Upper lobe of left lung (tissue), 4 donors: ENCODE measurements at regions not wholly inside any gene's neighbourhood (a gene's known extent, or its start where the extent isn't known, plus 50 kb on each side); places are given as distances from the start of the nearest gene placed in this dataset.

Experiments used
- EP300 ChIP-seq, 4 donors: sonication (generic); formaldehyde crosslinking; IDR thresholded peaks; one replicate each; pipeline ENCODE4 v1.5.1; 2017; ENCODE audit warnings: antibody characterized with exemption in 4 of 4, control low read depth in 2 of 4
- POLR2AphosphoS5 ChIP-seq, 2 donors: sonication (generic); formaldehyde crosslinking; IDR thresholded peaks; one replicate each; pipeline ENCODE4 v1.5.1; 2017; ENCODE audit warnings: antibody characterized with exemption in 2 of 2
- TF ChIP-seq, protein P1 (sequence below), 6 experiments: fragments of 450-650 bp in 4 of 6; fragments of 200-600 bp in 2 of 6; sonication (generic) in 2 of 6; IDR thresholded peaks; one replicate each; pipeline ENCODE4 v1.5.1; 2016 to 2019; ENCODE audit warnings: antibody characterized with exemption in 6 of 6

DNA sequence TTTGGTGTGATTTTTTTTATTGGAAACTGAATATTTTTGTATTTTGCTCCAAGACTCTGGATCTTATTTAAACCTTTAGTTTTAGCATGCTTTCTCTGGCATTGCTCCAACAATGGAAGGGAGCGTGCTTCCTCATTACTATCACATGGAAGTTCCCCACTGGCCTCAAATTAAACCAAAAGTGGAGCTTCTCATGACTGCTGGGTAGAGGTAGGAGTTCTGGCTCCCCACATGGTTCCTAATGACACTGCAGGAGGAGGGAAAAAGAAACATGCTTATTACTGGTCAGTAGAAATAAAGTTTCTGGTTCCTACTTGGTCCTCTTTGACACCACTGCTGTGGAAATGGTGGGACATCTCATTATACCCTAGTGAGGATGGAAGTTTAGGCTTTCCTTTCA is 310.5 kb downstream of the PTGER3 start:
- TF ChIP-seq, protein P1, sequence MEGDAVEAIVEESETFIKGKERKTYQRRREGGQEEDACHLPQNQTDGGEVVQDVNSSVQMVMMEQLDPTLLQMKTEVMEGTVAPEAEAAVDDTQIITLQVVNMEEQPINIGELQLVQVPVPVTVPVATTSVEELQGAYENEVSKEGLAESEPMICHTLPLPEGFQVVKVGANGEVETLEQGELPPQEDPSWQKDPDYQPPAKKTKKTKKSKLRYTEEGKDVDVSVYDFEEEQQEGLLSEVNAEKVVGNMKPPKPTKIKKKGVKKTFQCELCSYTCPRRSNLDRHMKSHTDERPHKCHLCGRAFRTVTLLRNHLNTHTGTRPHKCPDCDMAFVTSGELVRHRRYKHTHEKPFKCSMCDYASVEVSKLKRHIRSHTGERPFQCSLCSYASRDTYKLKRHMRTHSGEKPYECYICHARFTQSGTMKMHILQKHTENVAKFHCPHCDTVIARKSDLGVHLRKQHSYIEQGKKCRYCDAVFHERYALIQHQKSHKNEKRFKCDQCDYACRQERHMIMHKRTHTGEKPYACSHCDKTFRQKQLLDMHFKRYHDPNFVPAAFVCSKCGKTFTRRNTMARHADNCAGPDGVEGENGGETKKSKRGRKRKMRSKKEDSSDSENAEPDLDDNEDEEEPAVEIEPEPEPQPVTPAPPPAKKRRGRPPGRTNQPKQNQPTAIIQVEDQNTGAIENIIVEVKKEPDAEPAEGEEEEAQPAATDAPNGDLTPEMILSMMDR (IDR thresholded peaks at IDR 0.05): no peak
- no peak for TF ChIP-seq POLR2AphosphoS5 (IDR thresholded peaks at IDR 0.05)
- TF ChIP-seq EP300 (IDR thresholded peaks at IDR 0.05): no peak
